ENCODE measurements at regions not wholly inside any gene's neighbourhood (a gene's known extent, or its start where the extent isn't known, plus 50 kb on each side); places are given as distances from the start of the nearest gene placed in this dataset.
"Not testable (repeated sequence)": the region's sequence is repeated elsewhere in the genome, so short reads cannot be mapped to it uniquely, and the experiment has no call there.

DNA sequence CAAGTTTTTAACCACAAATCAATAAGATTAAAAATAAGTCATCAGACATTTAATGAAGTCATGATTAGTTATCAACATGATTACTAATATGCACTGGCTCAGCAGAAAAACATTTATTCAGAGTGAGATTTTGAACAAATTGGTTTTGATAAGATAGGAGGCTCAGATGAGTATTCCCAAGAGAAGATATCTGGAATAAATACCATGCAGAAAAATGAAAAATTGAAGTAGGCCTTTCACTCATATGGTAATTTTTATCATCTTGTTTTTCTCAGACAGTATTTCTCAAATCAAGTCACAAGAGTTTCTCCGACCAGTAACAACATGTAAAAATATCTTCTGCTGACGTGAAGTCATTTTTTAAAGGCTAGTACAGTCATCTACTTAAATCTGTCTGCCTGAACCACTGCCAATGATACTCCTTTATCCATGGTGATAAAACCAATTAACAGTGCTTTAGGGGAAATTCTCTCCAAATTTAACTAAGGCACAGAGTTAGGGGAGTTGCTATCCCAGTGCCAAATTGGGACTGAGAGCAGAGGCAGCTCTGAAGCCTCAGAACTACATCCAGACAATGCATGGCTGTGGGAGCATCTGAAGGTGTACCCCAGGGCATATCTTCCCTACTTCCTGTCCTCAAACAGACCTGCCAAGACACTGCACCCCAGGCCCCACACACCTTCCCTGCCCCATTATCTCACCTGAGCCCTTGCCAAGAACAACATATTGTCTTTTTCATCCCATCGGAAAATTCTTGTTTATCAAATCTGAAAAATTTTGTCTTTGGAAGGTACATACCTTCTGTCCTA lies 105.5 kb upstream of the TSLP start:
- Mint-ChIP-seq H3K9me3 (ENCODE audit: unreplicated experiment) (no peaks in the 10 kb centered on the region), H3K27me3 (ENCODE audit: unreplicated experiment) (peaks cover 2% of the 10 kb centered on the region), H3K27ac (ENCODE audit: unreplicated experiment) (no peak overlapping the region), H3K36me3 (ENCODE audit: low read depth, unreplicated experiment) (no peaks in the 10 kb centered on the region), H3K4me3 (ENCODE audit: unreplicated experiment) (no peak overlapping the region), H3K4me1 (ENCODE audit: unreplicated experiment) (no peaks in the 10 kb centered on the region)
- TF ChIP-seq, protein P1, sequence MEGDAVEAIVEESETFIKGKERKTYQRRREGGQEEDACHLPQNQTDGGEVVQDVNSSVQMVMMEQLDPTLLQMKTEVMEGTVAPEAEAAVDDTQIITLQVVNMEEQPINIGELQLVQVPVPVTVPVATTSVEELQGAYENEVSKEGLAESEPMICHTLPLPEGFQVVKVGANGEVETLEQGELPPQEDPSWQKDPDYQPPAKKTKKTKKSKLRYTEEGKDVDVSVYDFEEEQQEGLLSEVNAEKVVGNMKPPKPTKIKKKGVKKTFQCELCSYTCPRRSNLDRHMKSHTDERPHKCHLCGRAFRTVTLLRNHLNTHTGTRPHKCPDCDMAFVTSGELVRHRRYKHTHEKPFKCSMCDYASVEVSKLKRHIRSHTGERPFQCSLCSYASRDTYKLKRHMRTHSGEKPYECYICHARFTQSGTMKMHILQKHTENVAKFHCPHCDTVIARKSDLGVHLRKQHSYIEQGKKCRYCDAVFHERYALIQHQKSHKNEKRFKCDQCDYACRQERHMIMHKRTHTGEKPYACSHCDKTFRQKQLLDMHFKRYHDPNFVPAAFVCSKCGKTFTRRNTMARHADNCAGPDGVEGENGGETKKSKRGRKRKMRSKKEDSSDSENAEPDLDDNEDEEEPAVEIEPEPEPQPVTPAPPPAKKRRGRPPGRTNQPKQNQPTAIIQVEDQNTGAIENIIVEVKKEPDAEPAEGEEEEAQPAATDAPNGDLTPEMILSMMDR (IDR thresholded peaks at IDR 0.05; ENCODE audit: unreplicated experiment): no peak
- no peak for DNase-seq (ENCODE audit: low spot score)

DNA sequence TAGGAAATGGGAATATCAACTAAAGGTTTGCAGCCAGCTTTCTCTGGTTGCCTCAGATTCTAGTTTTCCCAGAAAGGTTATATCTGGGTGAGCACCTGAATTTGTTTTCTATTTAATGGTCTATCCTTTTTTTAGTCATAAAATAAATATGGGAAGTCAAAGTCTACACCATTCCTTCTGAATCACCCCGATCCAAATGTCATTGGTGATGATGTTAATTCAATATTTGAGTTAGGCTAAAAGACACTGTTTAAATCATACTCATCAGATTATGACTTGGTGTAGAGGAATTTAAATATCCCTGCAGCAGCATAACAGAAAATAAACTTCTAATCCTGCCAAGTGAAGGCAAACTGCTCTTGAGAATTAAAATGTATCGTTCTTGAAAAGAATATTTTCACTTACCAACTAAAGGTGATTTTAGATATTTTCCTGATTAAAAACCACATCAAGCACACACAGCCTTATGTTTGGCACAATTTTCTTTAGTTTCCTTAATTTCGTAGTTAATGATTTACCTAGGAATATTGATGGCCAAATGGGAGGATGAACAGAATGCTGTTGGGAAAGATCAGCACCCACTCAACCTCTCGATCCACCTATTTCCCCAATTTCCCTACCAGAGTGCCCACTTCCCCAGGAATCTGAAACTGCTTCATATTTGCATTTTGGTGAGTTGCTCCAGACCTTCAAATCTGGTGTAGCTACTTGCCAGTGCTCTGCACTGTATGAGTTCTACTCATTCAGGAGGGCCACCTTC lies 103.1 kb upstream of the TSLP start:
- H3K27me3 Mint-ChIP-seq (ENCODE audit: unreplicated experiment): peaks cover 2% of the 10 kb centered on the region
- no peaks in the 10 kb centered on the region for H3K9me3 Mint-ChIP-seq (ENCODE audit: unreplicated experiment)
- no peak for DNase-seq (ENCODE audit: low spot score)
- no peaks in the 10 kb centered on the region for H3K4me1 Mint-ChIP-seq (ENCODE audit: unreplicated experiment)
- H3K27ac Mint-ChIP-seq (ENCODE audit: unreplicated experiment): no peak overlapping the region
- TF ChIP-seq, protein P1 (IDR thresholded peaks at IDR 0.05; ENCODE audit: unreplicated experiment): no peak
- no peak overlapping the region for H3K4me3 Mint-ChIP-seq (ENCODE audit: unreplicated experiment)
- H3K36me3 Mint-ChIP-seq (ENCODE audit: low read depth, unreplicated experiment): no peaks in the 10 kb centered on the region

DNA sequence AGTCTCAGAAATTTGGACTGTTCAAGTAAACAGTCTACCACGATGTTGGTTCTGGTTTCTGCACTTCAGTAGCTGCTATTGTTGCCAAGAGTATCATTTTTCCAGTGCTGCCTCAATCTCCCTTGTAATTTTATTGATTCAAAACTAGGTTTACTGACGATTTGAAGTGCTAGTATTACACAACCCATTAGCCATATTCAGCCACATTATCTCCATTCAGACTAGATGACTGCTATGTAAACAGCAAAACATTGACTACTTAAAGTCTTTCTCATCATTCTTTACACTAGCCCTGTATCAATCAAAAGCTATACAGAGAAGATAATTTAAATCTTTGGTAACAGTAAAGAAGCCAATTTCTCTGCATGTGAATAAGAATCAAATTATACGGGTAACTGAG lies 102.0 kb upstream of the TSLP start:
- DNase-seq (ENCODE audit: low spot score): no peak

DNA sequence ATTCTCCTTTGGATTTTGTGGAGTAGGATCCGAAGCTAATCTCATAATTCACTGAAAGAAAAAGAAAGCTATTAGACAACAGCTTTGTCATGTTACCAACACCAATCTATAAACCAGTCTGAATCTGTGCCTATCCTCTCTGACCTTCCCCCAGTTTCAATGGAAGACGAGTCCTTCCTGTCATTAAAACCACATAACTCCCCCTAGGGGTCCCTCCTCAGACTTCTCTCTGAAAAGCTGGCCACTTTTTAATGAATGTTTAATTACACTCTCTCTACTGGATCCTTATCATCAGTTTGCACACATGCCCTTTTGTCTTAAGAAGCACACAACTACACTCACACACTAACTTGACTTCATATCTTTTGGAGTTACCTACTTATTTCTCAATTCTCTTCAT lies 98.0 kb upstream of the TSLP start:
- no peaks in the 10 kb centered on the region for H3K27me3 Mint-ChIP-seq (ENCODE audit: unreplicated experiment)
- H3K9me3 Mint-ChIP-seq (ENCODE audit: unreplicated experiment): no peaks in the 10 kb centered on the region
- TF ChIP-seq, protein P1 (IDR thresholded peaks at IDR 0.05; ENCODE audit: unreplicated experiment): no peak
- no peak for DNase-seq (ENCODE audit: low spot score)
- no peaks in the 10 kb centered on the region for H3K4me1 Mint-ChIP-seq (ENCODE audit: unreplicated experiment)
- no peak overlapping the region for H3K4me3 Mint-ChIP-seq (ENCODE audit: unreplicated experiment)
- no peaks in the 10 kb centered on the region for H3K36me3 Mint-ChIP-seq (ENCODE audit: low read depth, unreplicated experiment)
- H3K27ac Mint-ChIP-seq (ENCODE audit: unreplicated experiment): no peak overlapping the region

More for the DNA sequence above, 102.0 kb upstream of the TSLP start:
- H3K36me3 Mint-ChIP-seq (ENCODE audit: low read depth, unreplicated experiment): no peaks in the 10 kb centered on the region
- H3K4me1 Mint-ChIP-seq (ENCODE audit: unreplicated experiment): no peaks in the 10 kb centered on the region
- H3K4me3 Mint-ChIP-seq (ENCODE audit: unreplicated experiment): no peak overlapping the region
- TF ChIP-seq, protein P1 (IDR thresholded peaks at IDR 0.05; ENCODE audit: unreplicated experiment): no peak
- H3K27ac Mint-ChIP-seq (ENCODE audit: unreplicated experiment): no peak overlapping the region
- H3K27me3 Mint-ChIP-seq (ENCODE audit: unreplicated experiment): peaks cover 2% of the 10 kb centered on the region
- H3K9me3 Mint-ChIP-seq (ENCODE audit: unreplicated experiment): no peaks in the 10 kb centered on the region

DNA sequence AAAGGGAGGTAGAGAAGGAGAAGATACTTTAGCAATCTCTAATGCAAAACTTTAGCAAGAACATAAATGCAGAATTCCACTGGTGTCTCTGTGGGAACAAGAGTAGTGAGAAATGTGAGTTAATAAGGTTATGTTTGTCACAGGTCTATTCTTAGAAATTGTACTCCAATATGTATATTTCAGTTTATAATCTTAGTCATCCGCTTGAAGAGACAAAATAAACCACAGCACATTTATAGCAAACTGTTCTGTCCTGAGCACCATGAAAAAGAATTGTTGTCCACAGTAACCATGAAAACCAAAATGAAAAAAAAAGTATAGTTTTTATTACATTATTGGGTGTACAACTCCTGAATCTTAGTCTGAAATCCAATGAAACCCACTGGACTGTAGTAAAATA lies 93.6 kb upstream of the TSLP start:
- Mint-ChIP-seq H3K4me3 (ENCODE audit: unreplicated experiment) (no peak overlapping the region), H3K9me3 (ENCODE audit: unreplicated experiment) (no peaks in the 10 kb centered on the region), H3K27me3 (ENCODE audit: unreplicated experiment) (no peaks in the 10 kb centered on the region), H3K27ac (ENCODE audit: unreplicated experiment) (no peak overlapping the region), H3K4me1 (ENCODE audit: unreplicated experiment) (no peaks in the 10 kb centered on the region), H3K36me3 (ENCODE audit: low read depth, unreplicated experiment) (no peaks in the 10 kb centered on the region)
- no peak for DNase-seq (ENCODE audit: low spot score)
- TF ChIP-seq, protein P1 (IDR thresholded peaks at IDR 0.05; ENCODE audit: unreplicated experiment): no peak

DNA sequence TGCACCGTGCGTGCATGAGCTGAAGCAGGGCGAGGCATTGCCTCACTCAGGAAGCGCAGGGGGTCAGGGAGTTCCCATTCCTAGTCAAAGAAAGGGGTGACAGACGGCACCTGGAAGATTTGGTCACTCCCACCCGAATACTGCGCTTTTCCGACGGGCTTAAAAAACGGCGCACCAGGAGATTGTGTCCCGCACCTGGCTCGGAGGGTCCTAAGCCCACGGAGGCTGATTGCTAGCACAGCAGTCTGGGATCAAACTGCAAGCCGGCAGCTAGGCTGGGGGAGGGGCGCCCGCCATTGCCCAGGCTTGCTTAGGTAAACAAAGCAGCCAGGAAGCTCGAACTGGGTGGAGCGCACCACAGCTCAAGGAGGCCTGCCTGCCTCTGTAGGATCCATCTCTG lies 85.6 kb upstream of the TSLP start:
- H3K4me3 Mint-ChIP-seq (ENCODE audit: unreplicated experiment); H3K27me3 Mint-ChIP-seq (ENCODE audit: unreplicated experiment); H3K36me3 Mint-ChIP-seq (ENCODE audit: low read depth, unreplicated experiment); H3K9me3 Mint-ChIP-seq (ENCODE audit: unreplicated experiment); H3K27ac Mint-ChIP-seq (ENCODE audit: unreplicated experiment); H3K4me1 Mint-ChIP-seq (ENCODE audit: unreplicated experiment); DNase-seq (ENCODE audit: low spot score): not testable (repeated sequence)

DNA sequence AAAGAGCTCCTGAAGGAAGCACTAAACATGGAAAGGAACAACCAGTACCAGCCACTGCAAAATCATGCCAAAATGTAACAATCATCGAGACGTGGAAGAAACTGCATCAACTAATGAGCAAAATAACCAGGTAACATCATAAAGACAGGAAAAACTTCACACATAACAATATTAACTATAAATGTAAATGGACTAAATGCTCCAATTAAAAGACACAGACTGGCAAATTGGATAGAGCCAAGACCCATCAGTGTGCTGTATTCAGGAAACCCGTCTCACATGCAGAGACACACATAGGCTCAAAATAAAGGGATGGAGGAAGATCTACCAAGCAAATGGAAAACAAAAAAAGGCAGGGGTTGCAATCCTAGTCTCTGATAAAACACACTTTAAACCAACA lies 83.9 kb upstream of the TSLP start:
- not testable (repeated sequence) for H3K4me3 Mint-ChIP-seq (ENCODE audit: unreplicated experiment); H3K27me3 Mint-ChIP-seq (ENCODE audit: unreplicated experiment); H3K4me1 Mint-ChIP-seq (ENCODE audit: unreplicated experiment); H3K27ac Mint-ChIP-seq (ENCODE audit: unreplicated experiment); DNase-seq (ENCODE audit: low spot score); H3K36me3 Mint-ChIP-seq (ENCODE audit: low read depth, unreplicated experiment); H3K9me3 Mint-ChIP-seq (ENCODE audit: unreplicated experiment)

Data from endothelial cell (in vitro differentiated cells).